ENCODE measurements at regions not wholly inside any gene's neighbourhood (a gene's known extent, or its start where the extent isn't known, plus 50 kb on each side); places are given as distances from the start of the nearest gene placed in this dataset.

- H3K4me1 ChIP-seq, result no peaks in the 10 kb centered on the region
- WGBS, 2 donors, result 72 to 74% methylated on average over 4 of the region's 4 CpGs
- peaks cover 0 to 12% (median 6%) of the 10 kb centered on the region in 7 donors for H3K27me3 ChIP-seq
- no peak for TF ChIP-seq CTCF (IDR thresholded peaks at IDR 0.05)
- no peak overlapping the region for H3K4me3 ChIP-seq
- H3K36me3 ChIP-seq, result no peaks in the 10 kb centered on the region
- no peak overlapping the region for H3K27ac ChIP-seq
- intact Hi-C loops (cut with DNase I), result no loop called here
- no peaks in the 10 kb centered on the region for H3K9me3 ChIP-seq
- DNase-seq, result no peak
- ATAC-seq, result no peak
Observed at GRCh38 chr4:164377277-164377676, 376.7 kb upstream of the SMIM31 start.

- DNase-seq (no peak), ATAC-seq (no peak)
- no peak overlapping the region for H3K27ac ChIP-seq
- no peak for TF ChIP-seq CTCF (IDR thresholded peaks at IDR 0.05)
- no peaks in the 10 kb centered on the region for H3K36me3 ChIP-seq
- 74 to 88% methylated on average over 5 of the region's 5 CpGs for WGBS, 2 donors
- peaks cover 0 to 22% (median 17%) of the 10 kb centered on the region in 7 donors for H3K27me3 ChIP-seq
- peaks cover 0 to 5% (median 0%) of the 10 kb centered on the region in 9 donors for H3K4me1 ChIP-seq
- no peaks in the 10 kb centered on the region for H3K9me3 ChIP-seq
- intact Hi-C loops (cut with DNase I), result no loop called here
- no peak overlapping the region for H3K4me3 ChIP-seq
Observed at GRCh38 chr4:164378361-164378760, 375.6 kb upstream of the SMIM31 start.

- ATAC-seq (no peak), DNase-seq (no peak)
- WGBS, 2 donors, result 77 to 81% methylated on average over 3 of the region's 3 CpGs
- no peak for TF ChIP-seq CTCF (IDR thresholded peaks at IDR 0.05)
- intact Hi-C loops (cut with DNase I), result no loop called here
- no peaks in the 10 kb centered on the region for H3K9me3 ChIP-seq
- H3K4me1 ChIP-seq, result peaks cover 0 to 10% (median 0%) of the 10 kb centered on the region in 9 donors
- H3K4me3 ChIP-seq, result no peak overlapping the region
- no peaks in the 10 kb centered on the region for H3K36me3 ChIP-seq
- peaks cover 0 to 34% (median 30%) of the 10 kb centered on the region in 7 donors for H3K27me3 ChIP-seq
- no peak overlapping the region for H3K27ac ChIP-seq
Observed at GRCh38 chr4:164379694-164380093, 374.2 kb upstream of the SMIM31 start.

DNA sequence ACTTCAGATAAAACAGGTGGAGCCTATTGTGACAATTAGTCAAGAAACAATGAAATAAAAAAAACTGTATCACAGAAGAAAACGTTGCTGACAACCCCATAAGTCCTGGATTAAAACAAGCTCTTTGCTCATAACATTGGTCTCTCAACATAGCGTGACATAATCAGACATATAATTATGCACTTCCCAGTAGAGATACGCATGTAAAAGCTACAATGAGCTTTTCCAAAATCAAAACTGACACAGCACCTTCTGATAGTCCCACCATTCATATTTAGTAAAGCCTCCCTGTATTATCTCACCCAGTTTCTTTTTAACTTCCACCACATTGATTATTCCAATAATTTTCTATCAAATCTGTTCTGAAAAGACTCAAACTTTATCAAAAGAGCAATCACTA, 372.1 kb upstream of the SMIM31 start:
- DNase-seq (no peak), ATAC-seq (no peak)
- peaks cover 0 to 38% (median 30%) of the 10 kb centered on the region in 7 donors for H3K27me3 ChIP-seq
- TF ChIP-seq CTCF (IDR thresholded peaks at IDR 0.05), result no peak
- no peaks in the 10 kb centered on the region for H3K9me3 ChIP-seq
- no peak overlapping the region for H3K4me3 ChIP-seq
- intact Hi-C loops (cut with DNase I), result no loop called here
- no peak overlapping the region for H3K27ac ChIP-seq
- H3K4me1 ChIP-seq, result peaks cover 0 to 10% (median 0%) of the 10 kb centered on the region in 9 donors
- H3K36me3 ChIP-seq, result no peaks in the 10 kb centered on the region
- WGBS, 2 donors, result 66% methylated on average over 3 of the region's 3 CpGs

DNA sequence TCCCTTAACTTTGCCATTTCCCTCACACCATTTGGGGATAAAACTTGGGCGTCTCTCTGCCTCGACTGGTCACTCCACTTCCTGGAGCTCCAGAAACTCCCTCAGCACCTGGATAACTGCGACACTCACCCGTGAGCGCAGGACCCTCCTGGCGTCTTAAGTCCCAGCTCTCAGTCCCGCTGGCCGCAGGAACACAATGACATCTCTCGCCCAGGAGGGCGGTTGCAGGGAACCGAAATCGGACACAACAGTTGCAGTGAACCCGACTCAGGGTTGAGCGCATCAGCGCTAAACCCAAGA, 370.9 kb upstream of the SMIM31 start:
- 1% methylated on average over 15 of the region's 15 CpGs for WGBS, 2 donors
- Histone ChIP-seq H3K36me3 (no peaks in the 10 kb centered on the region), H3K9me3 (no peaks in the 10 kb centered on the region), H3K4me1 (peaks cover 0 to 10% (median 0%) of the 10 kb centered on the region in 9 donors), H3K27me3 (peaks cover 0 to 38% (median 30%) of the 10 kb centered on the region in 7 donors), H3K4me3 (peak overlapping the region in 5 of 10 donors; percentile 17 to 36 (median 26)), H3K27ac (no peak overlapping the region)
- intact Hi-C loops (cut with DNase I), result no loop called here
- DNase-seq (no peak), ATAC-seq (no peak)
- no peak for TF ChIP-seq CTCF (IDR thresholded peaks at IDR 0.05)
